CD8-positive, alpha-beta memory T cell (primary cell): ENCODE measurements at regions not wholly inside any gene's neighbourhood (a gene's known extent, or its start where the extent isn't known, plus 50 kb on each side); places are given as distances from the start of the nearest gene placed in this dataset.
A peak's percentile ranks its signal among the peaks of the same experiment; 100 is the strongest.

Experiments used
- CTCF ChIA-PET: fragments of 350-600 bp; sonication (Branson Sonifier 250); formaldehyde crosslinking; loops from one replicate; lab custom pipeline; 2021; ENCODE audit warnings: antibody characterized with exemption; lab: Charles Lee
- POLR2A ChIA-PET: fragments of 350-600 bp; sonication (Branson Sonifier 250); formaldehyde crosslinking; loops from one replicate; lab custom pipeline; 2021; ENCODE audit warnings: antibody characterized with exemption; lab: Charles Lee
- DNase-seq, 5 donors: peaks; one replicate each; pipeline versions ENCODE4 v3.0.0 to v3.0.0-alpha.2; 2020 to 2022; ENCODE audit warnings: mixed read lengths in 1 of 5
- H3K27ac ChIP-seq: one replicate; pipeline ENCODE4 v1.7.0; 2013; ENCODE audit warnings: low read depth, mild to moderate bottlenecking, low read length, moderate library complexity
- H3K27me3 ChIP-seq: 2 replicates; pipeline ENCODE4 v1.7.0; 2013; ENCODE audit warnings: low read length, mild to moderate bottlenecking; ENCODE audit not compliant: insufficient read depth, poor library complexity, severe bottlenecking
- H3K36me3 ChIP-seq: 2 replicates; pipeline ENCODE4 v1.7.0; 2013; ENCODE audit warnings: mild to moderate bottlenecking, low read length, moderate library complexity; ENCODE audit not compliant: insufficient read depth
- H3K4me1 ChIP-seq: 2 replicates; pipeline ENCODE4 v1.7.0; 2013; ENCODE audit warnings: mild to moderate bottlenecking, low read length, moderate library complexity; ENCODE audit not compliant: insufficient read depth
- H3K4me3 ChIP-seq: 2 replicates; pipeline ENCODE4 v1.7.0; 2013; ENCODE audit warnings: mild to moderate bottlenecking, low read length
- H3K9me3 ChIP-seq: 2 replicates; pipeline ENCODE4 v1.7.0; 2013; ENCODE audit warnings: mild to moderate bottlenecking, low read length
- H3K27ac Mint-ChIP-seq, 8 donors: one replicate each; pipeline ENCODE4 v1.8.0; 2020 to 2021; ENCODE audit warnings: mixed read lengths in 8 of 8, mild to moderate bottlenecking in 6 of 8, inconsistent platforms in 3 of 8, moderate library complexity in 3 of 8
- H3K27me3 Mint-ChIP-seq, 2 donors: one replicate each; pipeline ENCODE4 v1.8.0; 2020 to 2021; ENCODE audit warnings: mixed read lengths in 2 of 2, mild to moderate bottlenecking in 1 of 2, moderate library complexity in 1 of 2
- H3K36me3 Mint-ChIP-seq, 3 donors: one replicate each; pipeline ENCODE4 v1.8.0; 2020 to 2021; ENCODE audit warnings: mixed read lengths in 3 of 3, inconsistent platforms in 1 of 3, mild to moderate bottlenecking in 1 of 3
- H3K4me1 Mint-ChIP-seq, 3 donors: one replicate each; pipeline ENCODE4 v1.8.0; 2020 to 2021; ENCODE audit warnings: mixed read lengths in 3 of 3, inconsistent platforms in 1 of 3, mild to moderate bottlenecking in 1 of 3
- H3K4me3 Mint-ChIP-seq, 7 donors: one replicate each; pipeline ENCODE4 v1.8.0; 2020 to 2021; ENCODE audit warnings: mixed read lengths in 7 of 7, mild to moderate bottlenecking in 6 of 7, moderate library complexity in 4 of 7, inconsistent platforms in 2 of 7
- H3K9me3 Mint-ChIP-seq, 5 donors: one replicate each; pipeline ENCODE4 v1.8.0; 2020 to 2022; ENCODE audit warnings: mixed read lengths in 5 of 5, mild to moderate bottlenecking in 3 of 5, moderate library complexity in 2 of 5, inconsistent platforms in 1 of 5

DNA sequence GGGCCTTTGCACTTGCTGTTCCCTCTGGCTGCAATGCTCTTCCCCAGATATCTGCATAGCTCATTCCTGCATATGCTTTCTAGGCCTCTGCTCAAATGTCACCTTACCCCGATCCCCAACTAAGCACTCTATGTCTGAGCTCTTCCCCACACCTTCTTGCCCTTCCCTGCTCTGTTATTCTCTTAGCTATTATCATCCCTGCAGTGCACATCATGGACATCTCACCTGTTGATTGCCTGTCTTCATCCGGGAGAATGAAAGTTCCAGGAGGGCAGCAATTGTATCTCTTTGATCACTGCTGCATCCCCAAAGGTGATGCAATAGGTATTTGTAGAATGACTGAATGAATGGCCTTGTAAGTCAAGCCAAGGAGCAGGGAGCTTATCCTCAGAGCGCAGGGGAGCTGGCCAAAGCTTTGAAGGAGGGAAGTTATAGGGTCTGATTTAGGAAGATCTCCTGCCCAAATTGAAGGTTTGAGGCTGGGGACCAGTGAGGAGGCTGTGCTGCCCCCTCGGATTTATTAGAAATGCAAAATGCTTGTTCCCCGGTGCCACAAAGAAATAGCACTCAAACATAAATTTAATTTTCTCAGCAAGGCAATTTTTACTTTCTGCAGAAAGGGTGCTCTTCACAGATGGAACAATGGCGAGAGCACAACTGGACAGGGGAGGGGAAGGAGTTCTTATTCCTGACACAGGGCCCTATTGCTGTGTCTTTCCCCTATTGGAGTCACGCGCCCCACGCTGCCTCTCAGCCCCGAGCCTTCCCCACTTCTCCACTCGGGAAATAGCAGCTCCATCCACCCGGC is 631.1 kb downstream of the MATN1 start:
- H3K9me3 ChIP-seq = no peaks in the 10 kb centered on the region
- H3K27ac Mint-ChIP-seq = peak overlapping the region in 1 of 8 donors; percentile 47
- no peak overlapping the region for H3K27ac ChIP-seq
- ChIA-PET CTCF (no interaction called here), POLR2A (no interaction called here)
- H3K9me3 Mint-ChIP-seq = peaks cover 12 to 37% (median 28%) of the 10 kb centered on the region in 5 donors
- no peak overlapping the region for H3K4me3 ChIP-seq
- H3K36me3 Mint-ChIP-seq = peaks cover 0 to 24% (median 0%) of the 10 kb centered on the region in 3 donors
- no peaks in the 10 kb centered on the region for H3K4me1 Mint-ChIP-seq
- H3K27me3 ChIP-seq = peaks cover 3% of the 10 kb centered on the region
- no peaks in the 10 kb centered on the region for H3K4me1 ChIP-seq
- no peak for DNase-seq
- no peaks in the 10 kb centered on the region for H3K36me3 ChIP-seq
- no peak overlapping the region for H3K4me3 Mint-ChIP-seq
- H3K27me3 Mint-ChIP-seq = peaks cover 10 to 32% of the 10 kb centered on the region in 2 donors

DNA sequence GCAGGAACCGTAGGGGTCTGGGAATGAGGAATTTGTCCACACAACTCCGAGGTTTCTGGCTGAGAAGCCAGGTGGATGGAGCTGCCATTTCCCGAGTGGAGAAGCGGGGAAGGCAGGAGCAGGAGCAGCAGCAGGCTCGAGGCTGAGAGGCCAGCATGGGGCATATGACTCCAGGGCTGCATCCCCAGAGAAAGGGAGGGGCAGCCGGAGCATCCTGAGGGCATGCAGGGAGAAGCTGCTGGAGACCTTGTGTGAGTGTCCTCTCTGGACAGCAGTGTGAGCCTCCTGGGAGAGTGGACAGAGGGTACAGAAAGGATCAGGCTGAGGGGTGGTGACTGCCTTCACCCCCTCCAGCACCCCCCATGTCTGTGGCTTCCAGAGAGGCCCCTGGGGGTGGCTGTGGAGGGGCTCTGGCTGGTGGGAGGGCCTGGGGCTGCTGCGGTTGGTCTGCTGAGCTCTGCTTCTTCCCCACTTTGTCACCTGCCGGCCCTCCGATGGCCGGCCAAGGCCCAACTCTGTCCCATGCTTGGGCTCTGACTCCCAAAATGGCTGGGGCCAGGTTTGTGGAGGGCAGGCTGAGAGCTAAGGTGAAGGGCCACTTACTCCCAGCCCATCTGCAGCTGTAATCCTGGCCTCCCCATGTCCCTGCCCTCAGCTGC is 633.1 kb downstream of the MATN1 start:
- H3K27ac Mint-ChIP-seq = no peak overlapping the region
- no peak for DNase-seq
- CTCF ChIA-PET = no interaction called here

DNA sequence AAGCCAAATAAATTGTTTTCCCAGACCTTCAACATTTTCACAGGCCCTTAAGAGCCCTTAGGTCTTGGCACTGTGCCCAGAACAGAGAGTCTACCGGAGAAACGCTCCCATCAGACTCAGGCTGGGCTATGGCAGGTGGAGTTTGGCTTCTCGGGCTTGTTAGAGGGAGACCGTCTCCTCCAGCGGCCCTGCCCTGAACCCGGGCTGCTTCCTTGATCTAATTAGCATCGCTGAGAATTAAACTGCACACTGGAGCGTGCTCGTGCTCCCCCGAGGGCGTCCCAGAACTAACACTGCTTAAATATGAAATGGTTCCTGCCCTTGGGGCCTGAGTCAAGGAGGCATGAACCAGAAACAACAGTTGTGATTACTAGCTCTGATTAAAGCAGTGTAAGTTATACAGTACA is 634.4 kb downstream of the MATN1 start:
- H3K4me1 ChIP-seq = no peaks in the 10 kb centered on the region

More for the DNA sequence above, 633.1 kb downstream of the MATN1 start:
- Histone ChIP-seq H3K4me1 (no peaks in the 10 kb centered on the region), H3K4me3 (no peak overlapping the region), H3K27ac (no peak overlapping the region), H3K27me3 (peaks cover 3% of the 10 kb centered on the region), H3K9me3 (no peaks in the 10 kb centered on the region), H3K36me3 (no peaks in the 10 kb centered on the region)
- Mint-ChIP-seq H3K4me1 (no peaks in the 10 kb centered on the region), H3K9me3 (peaks cover 12 to 37% (median 28%) of the 10 kb centered on the region in 5 donors), H3K36me3 (peaks cover 0 to 24% (median 0%) of the 10 kb centered on the region in 3 donors), H3K27me3 (peaks cover 13 to 45% of the 10 kb centered on the region in 2 donors), H3K4me3 (no peak overlapping the region)
- POLR2A ChIA-PET = no interaction called here

DNA sequence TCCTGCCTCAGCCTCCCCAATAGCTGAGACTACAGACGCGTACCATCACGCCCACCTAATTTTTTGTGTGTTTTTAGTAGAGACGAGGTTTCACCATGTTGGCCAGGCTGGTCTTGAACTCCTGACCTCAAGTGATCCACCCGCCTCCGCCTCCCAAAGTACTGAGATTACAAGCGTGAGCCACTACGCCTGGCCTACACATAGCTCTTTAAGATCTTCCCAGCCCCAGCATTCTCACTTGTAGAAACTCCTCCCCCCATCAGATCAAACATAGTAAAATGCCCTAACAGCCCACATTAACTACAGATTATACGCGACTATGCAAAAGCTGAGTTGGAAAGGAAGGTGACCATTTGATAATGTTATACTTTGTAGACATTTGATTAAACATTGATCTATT is 634.8 kb downstream of the MATN1 start:
- CTCF ChIA-PET = no interaction called here
- Histone ChIP-seq H3K27ac (no peak overlapping the region), H3K4me3 (no peak overlapping the region), H3K9me3 (no peaks in the 10 kb centered on the region), H3K27me3 (peaks cover 3% of the 10 kb centered on the region), H3K4me1 (no peaks in the 10 kb centered on the region), H3K36me3 (no peaks in the 10 kb centered on the region)
- no peak overlapping the region for H3K4me3 Mint-ChIP-seq
- peaks cover 12 to 34% (median 24%) of the 10 kb centered on the region in 5 donors for H3K9me3 Mint-ChIP-seq
- no peak overlapping the region for H3K27ac Mint-ChIP-seq
- peaks cover 0 to 24% (median 0%) of the 10 kb centered on the region in 3 donors for H3K36me3 Mint-ChIP-seq
- no peaks in the 10 kb centered on the region for H3K4me1 Mint-ChIP-seq
- H3K27me3 Mint-ChIP-seq = peaks cover 24 to 62% of the 10 kb centered on the region in 2 donors
- POLR2A ChIA-PET = no interaction called here
- no peak for DNase-seq

More for the DNA sequence above, 634.4 kb downstream of the MATN1 start:
- Mint-ChIP-seq H3K4me3 (no peak overlapping the region), H3K27me3 (peaks cover 22 to 58% of the 10 kb centered on the region in 2 donors), H3K9me3 (peaks cover 12 to 37% (median 26%) of the 10 kb centered on the region in 5 donors), H3K36me3 (peaks cover 0 to 24% (median 0%) of the 10 kb centered on the region in 3 donors), H3K27ac (no peak overlapping the region), H3K4me1 (no peaks in the 10 kb centered on the region)
- CTCF ChIA-PET = no interaction called here
- Histone ChIP-seq H3K9me3 (no peaks in the 10 kb centered on the region), H3K4me3 (no peak overlapping the region), H3K27ac (no peak overlapping the region), H3K27me3 (peaks cover 3% of the 10 kb centered on the region), H3K36me3 (no peaks in the 10 kb centered on the region)
- DNase-seq = no peak
- POLR2A ChIA-PET = no interaction called here

DNA sequence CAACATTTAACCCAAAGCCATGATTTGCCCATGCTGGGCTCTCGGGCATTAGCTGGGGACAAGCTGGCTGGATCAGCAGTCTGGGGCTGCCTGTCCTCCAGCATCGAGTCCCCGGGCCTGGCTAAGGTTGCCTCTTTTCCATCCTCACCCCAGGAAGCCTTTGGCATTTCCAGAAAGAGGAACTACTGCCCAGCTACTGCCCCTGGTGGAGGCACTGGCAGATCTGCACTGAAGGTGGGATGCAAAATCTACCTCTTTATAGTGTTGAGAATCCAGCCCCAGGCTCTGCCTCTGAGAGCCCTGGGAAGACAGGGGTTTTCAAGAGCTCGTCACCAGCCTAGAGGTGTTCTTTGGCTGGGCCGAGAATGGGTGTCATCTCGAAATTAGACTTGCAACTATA is 635.9 kb downstream of the MATN1 start:
- H3K36me3 ChIP-seq = no peaks in the 10 kb centered on the region
- ChIA-PET CTCF (no interaction called here), POLR2A (no interaction called here)
- no peak for DNase-seq
- no peak overlapping the region for H3K27ac ChIP-seq
- Mint-ChIP-seq H3K27ac (peak overlapping the region in 1 of 8 donors; percentile 47), H3K9me3 (peaks cover 5 to 25% (median 14%) of the 10 kb centered on the region in 5 donors), H3K4me3 (no peak overlapping the region), H3K36me3 (peaks cover 0 to 17% (median 0%) of the 10 kb centered on the region in 3 donors), H3K4me1 (no peaks in the 10 kb centered on the region), H3K27me3 (peaks cover 27 to 67% of the 10 kb centered on the region in 2 donors)
- peaks cover 3% of the 10 kb centered on the region for H3K27me3 ChIP-seq
- no peaks in the 10 kb centered on the region for H3K9me3 ChIP-seq
- no peaks in the 10 kb centered on the region for H3K4me1 ChIP-seq
- H3K4me3 ChIP-seq = no peak overlapping the region

DNA sequence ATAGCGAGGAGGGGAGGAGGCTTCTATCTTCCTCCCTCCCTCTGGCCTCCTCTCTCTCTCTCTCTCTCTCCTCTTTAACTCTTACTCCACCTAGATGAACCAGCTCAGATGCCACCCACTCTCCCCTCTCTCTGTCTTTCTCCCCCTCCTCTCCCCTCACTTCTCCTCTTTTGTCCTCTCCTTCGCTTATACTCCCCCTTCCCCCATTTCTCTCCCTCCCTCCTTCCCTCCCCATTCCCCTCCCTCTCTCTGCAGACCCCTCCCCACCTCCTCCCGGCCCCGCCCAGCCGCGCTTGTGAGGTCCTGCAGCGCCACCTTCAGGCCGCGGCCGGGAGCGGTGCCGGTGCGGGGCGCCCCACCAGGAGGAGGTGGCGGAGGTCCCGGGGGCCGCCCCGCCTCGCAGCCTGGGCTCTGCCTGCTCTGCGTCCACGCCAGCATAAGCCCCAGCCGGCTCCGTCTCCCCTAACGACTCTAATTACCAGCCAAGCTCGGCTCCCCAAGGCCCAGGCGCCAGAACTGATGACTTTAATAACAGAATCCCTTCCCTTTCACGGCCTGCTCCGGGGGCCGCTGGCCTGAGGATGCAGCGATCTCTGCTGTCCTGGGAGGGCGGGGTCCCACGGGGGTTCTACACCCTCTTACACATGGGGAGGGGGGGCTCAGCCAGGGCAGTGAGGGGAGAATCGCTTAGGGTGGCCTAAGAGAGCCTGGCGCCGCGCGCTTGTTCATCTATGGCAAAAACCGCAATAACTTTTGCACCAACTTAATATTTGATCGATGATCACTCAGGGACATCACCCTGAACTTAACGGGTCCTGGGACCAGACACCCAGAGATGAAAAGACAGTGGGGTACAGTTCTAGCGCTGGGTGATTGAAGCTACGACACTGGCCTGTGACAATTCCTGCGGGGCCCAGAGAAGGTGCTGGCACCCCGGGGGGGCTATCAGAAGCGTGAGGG is 637.3 kb downstream of the MATN1 start:
- Mint-ChIP-seq H3K4me3 (no peak overlapping the region), H3K27ac (peak overlapping the region in 2 of 8 donors; percentile 6 to 33), H3K9me3 (peaks cover 0 to 11% (median 1%) of the 10 kb centered on the region in 5 donors), H3K4me1 (no peaks in the 10 kb centered on the region), H3K27me3 (peaks cover 27 to 76% of the 10 kb centered on the region in 2 donors), H3K36me3 (peaks cover 0 to 10% (median 0%) of the 10 kb centered on the region in 3 donors)
- peak in 2 of 5 donors; percentile 10 to 20 for DNase-seq
- no peaks in the 10 kb centered on the region for H3K36me3 ChIP-seq
- H3K4me1 ChIP-seq = no peaks in the 10 kb centered on the region
- H3K4me3 ChIP-seq = no peak overlapping the region
- ChIA-PET POLR2A (no interaction called here), CTCF (no interaction called here)
- H3K27ac ChIP-seq = no peak overlapping the region
- no peaks in the 10 kb centered on the region for H3K9me3 ChIP-seq
- H3K27me3 ChIP-seq = peaks cover 3% of the 10 kb centered on the region

DNA sequence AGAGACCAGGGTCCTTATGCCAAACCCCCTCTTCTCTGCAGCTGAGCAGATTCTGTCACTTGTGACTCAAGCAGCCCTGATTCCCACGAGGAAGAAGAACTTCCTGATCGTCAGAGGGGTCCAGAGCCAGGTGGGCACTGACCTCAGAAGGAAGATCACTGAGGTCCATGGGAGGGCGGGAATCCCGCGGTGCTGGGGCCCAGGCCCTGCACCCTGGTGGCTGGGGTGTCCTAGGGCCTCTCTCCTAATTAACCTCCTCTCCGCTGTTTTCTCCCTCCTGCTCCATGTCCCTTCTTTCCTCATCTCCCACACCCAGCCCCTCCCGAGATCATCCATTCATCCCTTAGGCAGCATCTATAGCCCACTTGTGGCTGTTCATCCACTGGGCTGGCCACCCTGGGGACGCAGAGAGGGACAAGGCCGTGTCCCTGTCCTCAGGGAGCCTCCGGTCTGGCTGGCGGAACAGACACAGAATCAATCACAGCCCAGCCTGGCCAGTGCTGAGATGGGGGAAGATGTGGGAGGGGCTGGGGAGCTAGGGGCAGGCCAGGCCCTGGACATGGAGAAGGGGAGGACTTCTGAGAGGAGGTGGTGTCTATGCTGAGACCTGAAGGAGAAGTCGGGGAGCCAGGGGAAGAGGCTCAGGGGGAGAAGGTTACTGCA is 638.3 kb downstream of the MATN1 start:
- no peak overlapping the region for H3K27ac ChIP-seq
- Mint-ChIP-seq H3K4me3 (no peak overlapping the region), H3K9me3 (peaks cover 0 to 7% (median 0%) of the 10 kb centered on the region in 5 donors), H3K27me3 (peaks cover 23 to 78% of the 10 kb centered on the region in 2 donors), H3K27ac (peak overlapping the region in 1 of 8 donors; percentile 38), H3K36me3 (peaks cover 0 to 8% (median 0%) of the 10 kb centered on the region in 3 donors), H3K4me1 (no peaks in the 10 kb centered on the region)
- ChIA-PET POLR2A (no interaction called here), CTCF (no interaction called here)
- no peaks in the 10 kb centered on the region for H3K4me1 ChIP-seq
- peaks cover 3% of the 10 kb centered on the region for H3K27me3 ChIP-seq
- no peaks in the 10 kb centered on the region for H3K9me3 ChIP-seq
- H3K36me3 ChIP-seq = no peaks in the 10 kb centered on the region
- no peak overlapping the region for H3K4me3 ChIP-seq
- DNase-seq = no peak
